ENCODE measurements at regions not wholly inside any gene's neighbourhood (a gene's known extent, or its start where the extent isn't known, plus 50 kb on each side); places are given as distances from the start of the nearest gene placed in this dataset.

- no peak overlapping the region for H3K18ac ChIP-seq (ENCODE audit: low read depth, low read length)
- no CpG with 5 or more reads among the region's 2 CpGs for WGBS, 2 experiments (ENCODE audit: extremely low coverage in 2 of 2, insufficient read length in 1 of 2)
- H4K5ac ChIP-seq (ENCODE audit: low read depth, low read length), result no peak overlapping the region
- ATAC-seq (ENCODE audit: low read depth) (no peak), DNase-seq (no peak)
- no peak overlapping the region for H3K23ac ChIP-seq (ENCODE audit: low read depth, low read length)
- H3K9ac ChIP-seq (ENCODE audit: low read depth, low read length), result no peak overlapping the region
- no peak overlapping the region for H2AK5ac ChIP-seq (ENCODE audit: low read depth, low read length)
- no TSS peak for BruUV-seq (replicated peaks)
- intact Hi-C loops (cut with micrococcal nuclease) (no loop called here), dilution Hi-C loops (cut with HindIII; ENCODE audit: low sequenced_read_pairs, unreplicated experiment) (no loop called here), in situ Hi-C loops (cut with MboI; ENCODE audit: low sequenced_read_pairs) (no loop called here)
- no peaks in the 10 kb centered on the region for H4K20me1 ChIP-seq (ENCODE audit: insufficient read depth, low read length)
- no peaks in the 10 kb centered on the region for H3K4me1 ChIP-seq (ENCODE audit: control insufficient read depth, insufficient read depth, low read length)
- H3K14ac ChIP-seq (replicated peaks; ENCODE audit: low read depth, low read length), result no peak overlapping the region
- H3K9me1 ChIP-seq (ENCODE audit: insufficient read depth, low read length), result no peaks in the 10 kb centered on the region
- ChIA-PET POLR2A (ENCODE audit: unreplicated experiment) (no interaction called here), CTCF (no interaction called here)
- H3K27me3 ChIP-seq (ENCODE audit: control insufficient read depth, insufficient read depth, low read length), result no peaks in the 10 kb centered on the region
- H3K36me3 ChIP-seq (ENCODE audit: control insufficient read depth, insufficient read depth, low read length), result no peaks in the 10 kb centered on the region
- H2AFZ ChIP-seq (replicated peaks; ENCODE audit: low read length, poor library complexity), result no peak overlapping the region
- H3K56ac ChIP-seq (ENCODE audit: extremely low read depth, insufficient read depth, low read length), result no peak overlapping the region
- H2BK20ac ChIP-seq (ENCODE audit: low read depth, low read length), result no peak overlapping the region
- no peak overlapping the region for H2AK9ac ChIP-seq (replicated peaks; ENCODE audit: low read depth, low read length, poor library complexity)
- no peak overlapping the region for H4K8ac ChIP-seq (ENCODE audit: low read depth in 2 of 2, low read length in 2 of 2)
- no peak overlapping the region for H2BK120ac ChIP-seq (ENCODE audit: low read depth, low read length)
- H2BK15ac ChIP-seq (ENCODE audit: low read depth, low read length), result no peak overlapping the region
- H3K4me3 ChIP-seq (ENCODE audit: insufficient read depth, low read depth, low read length), result no peak overlapping the region
- TF ChIP-seq CTCF (conservative IDR thresholded peaks at IDR 0.05; ENCODE audit: low read depth, low read length) (no peak), CEBPB (IDR thresholded peaks at IDR 0.05; ENCODE audit: low read depth, low read length) (no peak), MXI1 (IDR thresholded peaks at IDR 0.05; ENCODE audit: borderline replicate concordance, low read depth, low read length) (no peak), ELK1 (IDR thresholded peaks at IDR 0.05; ENCODE audit: borderline replicate concordance, low read depth, low read length) (no peak), BHLHE40 (IDR thresholded peaks at IDR 0.05; ENCODE audit: low read depth, low read length) (no peak), MAZ (IDR thresholded peaks at IDR 0.05; ENCODE audit: borderline replicate concordance, low read depth, low read length) (no peak), USF2 (IDR thresholded peaks at IDR 0.05; ENCODE audit: low read depth, low read length) (no peak), RFX5 (IDR thresholded peaks at IDR 0.05; ENCODE audit: low read depth, low read length) (no peak), NFE2L2 (IDR thresholded peaks at IDR 0.05; ENCODE audit: low read depth, low read length) (no peak), RAD21 (IDR thresholded peaks at IDR 0.05; ENCODE audit: low read length) (no peak), CHD1 (IDR thresholded peaks at IDR 0.05; ENCODE audit: low read depth, low read length) (no peak), SMC3 (IDR thresholded peaks at IDR 0.05; ENCODE audit: low read depth, low read length) (no peak), POLR2A (IDR thresholded peaks at IDR 0.05; ENCODE audit: low read depth, low read length) (no peak), FOS (IDR thresholded peaks at IDR 0.05; ENCODE audit: low read depth, low read length) (no peak), RCOR1 (IDR thresholded peaks at IDR 0.05; ENCODE audit: insufficient replicate concordance, low read length) (no peak), MAFK (IDR thresholded peaks at IDR 0.05; ENCODE audit: low read depth, low read length) (no peak)
- H3K79me1 ChIP-seq (ENCODE audit: low read depth in 1 of 2, low read length in 2 of 2), result no peaks in the 10 kb centered on the region
- H3K4ac ChIP-seq (ENCODE audit: low read depth, low read length), result no peak overlapping the region
- no peak overlapping the region for H3K4me2 ChIP-seq (ENCODE audit: low read depth, low read length)
- H2BK5ac ChIP-seq (ENCODE audit: low read depth, low read length, poor library complexity, severe bottlenecking), result no peak overlapping the region
- H4K91ac ChIP-seq (ENCODE audit: insufficient read depth, low read depth, low read length), result no peak overlapping the region
- no peak overlapping the region for H3K27ac ChIP-seq (ENCODE audit: insufficient read depth, low read length)
- H3K9me3 ChIP-seq (ENCODE audit: control insufficient read depth, insufficient read depth, low read length), result no peaks in the 10 kb centered on the region
Observed at GRCh38 chr14:28398506-28398905, 368.1 kb upstream of the FOXG1 start.

Data from IMR-90 (cell line).